ENCODE measurements at regions not wholly inside any gene's neighbourhood (a gene's known extent, or its start where the extent isn't known, plus 50 kb on each side); places are given as distances from the start of the nearest gene placed in this dataset.

DNA sequence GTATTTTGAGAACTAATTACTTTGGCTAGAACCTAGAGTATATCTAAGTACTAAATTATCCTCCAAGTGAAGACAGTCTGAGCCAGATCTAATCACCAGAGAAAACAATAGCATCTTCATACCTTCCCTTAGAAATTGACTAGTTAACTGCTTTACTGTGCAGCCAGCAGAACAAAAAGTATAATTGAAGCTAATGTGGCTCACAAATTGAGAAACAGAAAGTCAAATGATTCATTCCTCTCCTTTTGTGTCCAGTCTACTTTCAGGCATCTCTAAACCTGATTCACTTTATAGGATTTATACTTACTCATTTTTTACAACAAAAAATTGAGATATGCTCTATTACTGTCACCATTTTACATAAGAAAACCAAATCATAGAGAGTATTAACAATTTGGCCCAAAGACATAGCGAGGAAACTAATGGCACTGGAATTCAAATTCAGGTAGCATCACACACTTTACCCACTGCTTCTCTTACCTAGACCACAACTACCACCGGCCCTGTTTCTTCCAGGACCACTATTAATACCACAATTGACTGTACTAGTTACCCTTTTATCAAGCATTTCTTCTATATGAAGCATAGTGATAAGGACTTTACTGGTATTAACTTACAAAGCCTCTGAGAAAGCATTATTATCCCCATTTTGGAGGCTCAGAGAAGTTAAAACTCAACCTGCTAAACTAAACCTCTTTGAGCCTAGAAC is 1402.6 kb upstream of the TENM4 start:
- Histone ChIP-seq H3K9ac (ENCODE audit: low read depth, low read length) (no peak overlapping the region), H3K23ac (ENCODE audit: low read depth, low read length) (no peak overlapping the region), H2BK5ac (ENCODE audit: low read depth, low read length, poor library complexity, severe bottlenecking) (no peak overlapping the region), H4K91ac (ENCODE audit: insufficient read depth, low read depth, low read length) (no peak overlapping the region), H3K18ac (ENCODE audit: low read depth, low read length) (no peak overlapping the region), H3K14ac (replicated peaks; ENCODE audit: low read depth, low read length) (no peak overlapping the region), H4K5ac (ENCODE audit: low read depth, low read length) (no peak overlapping the region), H3K36me3 (ENCODE audit: control insufficient read depth, insufficient read depth, low read length) (no peaks in the 10 kb centered on the region), H3K27me3 (ENCODE audit: control insufficient read depth, insufficient read depth, low read length) (no peaks in the 10 kb centered on the region), H2BK120ac (ENCODE audit: low read depth, low read length) (no peak overlapping the region), H3K4me1 (ENCODE audit: control insufficient read depth, insufficient read depth, low read length) (no peaks in the 10 kb centered on the region), H3K27ac (ENCODE audit: insufficient read depth, low read length) (no peak overlapping the region), H3K4me2 (ENCODE audit: low read depth, low read length) (no peak overlapping the region), H2AK9ac (replicated peaks; ENCODE audit: low read depth, low read length, poor library complexity) (no peak overlapping the region), H3K9me1 (ENCODE audit: insufficient read depth, low read length) (no peaks in the 10 kb centered on the region), H3K56ac (ENCODE audit: extremely low read depth, insufficient read depth, low read length) (no peak overlapping the region), H3K4ac (ENCODE audit: low read depth, low read length) (no peak overlapping the region), H2AK5ac (ENCODE audit: low read depth, low read length) (no peak overlapping the region), H3K4me3 (ENCODE audit: insufficient read depth, low read depth, low read length) (no peak overlapping the region), H3K79me1 (ENCODE audit: low read depth in 1 of 2, low read length in 2 of 2) (no peaks in the 10 kb centered on the region), H2BK15ac (ENCODE audit: low read depth, low read length) (no peak overlapping the region), H2BK20ac (ENCODE audit: low read depth, low read length) (no peak overlapping the region), H4K20me1 (ENCODE audit: insufficient read depth, low read length) (no peaks in the 10 kb centered on the region), H2AFZ (replicated peaks; ENCODE audit: low read length, poor library complexity) (no peak overlapping the region), H3K9me3 (ENCODE audit: control insufficient read depth, insufficient read depth, low read length) (no peaks in the 10 kb centered on the region), H4K8ac (ENCODE audit: low read depth in 2 of 2, low read length in 2 of 2) (no peak overlapping the region)
- ATAC-seq (ENCODE audit: low read depth): no peak
- POLR2A ChIA-PET (ENCODE audit: unreplicated experiment): no interaction called here
- BruUV-seq (replicated peaks): no TSS peak
- no peak for DNase-seq
- CTCF ChIA-PET: no interaction called here
- dilution Hi-C loops (cut with HindIII; ENCODE audit: low sequenced_read_pairs, unreplicated experiment): no loop called here
- intact Hi-C loops (cut with micrococcal nuclease): no loop called here
- no CpG with 5 or more reads among the region's 2 CpGs for WGBS, 2 experiments (ENCODE audit: extremely low coverage in 2 of 2, insufficient read length in 1 of 2)
- in situ Hi-C loops (cut with MboI; ENCODE audit: low sequenced_read_pairs): no loop called here
- TF ChIP-seq SMC3 (IDR thresholded peaks at IDR 0.05; ENCODE audit: low read depth, low read length) (no peak), RAD21 (IDR thresholded peaks at IDR 0.05; ENCODE audit: low read length) (no peak)
- TF ChIP-seq, protein P1, sequence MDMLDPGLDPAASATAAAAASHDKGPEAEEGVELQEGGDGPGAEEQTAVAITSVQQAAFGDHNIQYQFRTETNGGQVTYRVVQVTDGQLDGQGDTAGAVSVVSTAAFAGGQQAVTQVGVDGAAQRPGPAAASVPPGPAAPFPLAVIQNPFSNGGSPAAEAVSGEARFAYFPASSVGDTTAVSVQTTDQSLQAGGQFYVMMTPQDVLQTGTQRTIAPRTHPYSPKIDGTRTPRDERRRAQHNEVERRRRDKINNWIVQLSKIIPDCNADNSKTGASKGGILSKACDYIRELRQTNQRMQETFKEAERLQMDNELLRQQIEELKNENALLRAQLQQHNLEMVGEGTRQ (IDR thresholded peaks at IDR 0.05; ENCODE audit: low read depth, low read length): no peak
